Transverse colon (tissue), 4 donors: ENCODE measurements at regions not wholly inside any gene's neighbourhood (a gene's known extent, or its start where the extent isn't known, plus 50 kb on each side); places are given as distances from the start of the nearest gene placed in this dataset.
"Not testable (repeated sequence)": the region's sequence is repeated elsewhere in the genome, so short reads cannot be mapped to it uniquely, and the experiment has no call there.

ENCODE experiments used
- CTCF ChIP-seq, 5 experiments: fragments of 200-600 bp in 3 of 5; fragments of 450-650 bp in 2 of 5; sonication (generic) in 3 of 5; IDR thresholded peaks; 1 replicate in 2 of 5; 2 replicates in 3 of 5; pipeline ENCODE4 v1.5.1; 2016 to 2017; ENCODE audit warnings: antibody characterized with exemption in 5 of 5, inconsistent platforms in 3 of 5, mild to moderate bottlenecking in 2 of 5, moderate library complexity in 1 of 5
- EP300 ChIP-seq: sonication (generic); formaldehyde crosslinking; IDR thresholded peaks from one replicate; pipeline ENCODE4 v1.6.1; 2017; ENCODE audit warnings: antibody characterized with exemption, low read depth
- POLR2A ChIP-seq: fragments of 450-650 bp; IDR thresholded peaks from one replicate; pipeline ENCODE4 v1.6.1; 2016; ENCODE audit warnings: antibody characterized with exemption, mild to moderate bottlenecking, moderate library complexity
- POLR2AphosphoS5 ChIP-seq, 3 donors: sonication (generic); formaldehyde crosslinking; IDR thresholded peaks; one replicate each; pipeline ENCODE4 v1.6.1; 2016; ENCODE audit warnings: antibody characterized with exemption in 3 of 3

GRCh38 chr13:48826922-48827454 is 148.7 kb upstream of the FNDC3A start:
- TF ChIP-seq POLR2AphosphoS5 (IDR thresholded peaks at IDR 0.05); CTCF (IDR thresholded peaks at IDR 0.05); EP300; POLR2A: not testable (repeated sequence)
